Fibroblast of villous mesenchyme (primary cell): ENCODE measurements at regions not wholly inside any gene's neighbourhood (a gene's known extent, or its start where the extent isn't known, plus 50 kb on each side); places are given as distances from the start of the nearest gene placed in this dataset.

Experiments used
- DNase-seq: peaks from one replicate; pipeline ENCODE4 v3.0.0-alpha.2; 2010; ENCODE audit warnings: low read depth
- H3K4me3 ChIP-seq: 2 replicates; pipeline ENCODE4 v1.5.1; 2011; ENCODE audit warnings: low read depth, mild to moderate bottlenecking, low read length
- CTCF ChIP-seq: IDR thresholded peaks from 2 replicates; pipeline ENCODE4 v1.5.1; 2012; ENCODE audit warnings: low read depth, mild to moderate bottlenecking, low read length; ENCODE audit not compliant: insufficient read depth

- H3K4me3 ChIP-seq = no peak overlapping the region
- DNase-seq = no peak
- TF ChIP-seq CTCF = no peak
These were observed 134.6 kb downstream of the INSIG2 start for GRCh38 chr2:118222672-118223421.

- no peak for DNase-seq
- TF ChIP-seq CTCF = no peak
- H3K4me3 ChIP-seq = no peak overlapping the region
These were observed 134.0 kb downstream of the INSIG2 start for GRCh38 chr2:118222273-118222594.

- peak; percentile 75 for TF ChIP-seq CTCF
- H3K4me3 ChIP-seq = no peak overlapping the region
- peak; percentile 68 for DNase-seq
These were observed 133.4 kb downstream of the INSIG2 start for GRCh38 chr2:118221536-118222272.

GRCh38 chr2:118219611-118220010 is 131.3 kb downstream of the INSIG2 start:
- DNase-seq = no peak
- H3K4me3 ChIP-seq = no peak overlapping the region
- TF ChIP-seq CTCF = no peak

- H3K4me3 ChIP-seq = no peak overlapping the region
- no peak for DNase-seq
- no peak for TF ChIP-seq CTCF
These were observed 128.0 kb downstream of the INSIG2 start for GRCh38 chr2:118216224-118216623.

GRCh38 chr2:118209727-118210126 is 121.5 kb downstream of the INSIG2 start:
- no peak for DNase-seq
- TF ChIP-seq CTCF = no peak
- H3K4me3 ChIP-seq = no peak overlapping the region
